ENCODE measurements at regions not wholly inside any gene's neighbourhood (a gene's known extent, or its start where the extent isn't known, plus 50 kb on each side); places are given as distances from the start of the nearest gene placed in this dataset.

- TF ChIP-seq CTCF (IDR thresholded peaks at IDR 0.05; ENCODE audit: low read depth, low read length) (no peak), POLR2A (IDR thresholded peaks at IDR 0.05; ENCODE audit: extremely low read depth, insufficient read length) (no peak), MYC (IDR thresholded peaks at IDR 0.05; ENCODE audit: low read depth, low read length) (no peak), MAX (IDR thresholded peaks at IDR 0.05; ENCODE audit: low read depth, low read length) (no peak)
These were observed 51.7 kb upstream of the HES1 start for GRCh38 chr3:194084284-194084683.
